ENCODE measurements at regions not wholly inside any gene's neighbourhood (a gene's known extent, or its start where the extent isn't known, plus 50 kb on each side); places are given as distances from the start of the nearest gene placed in this dataset.

DNA sequence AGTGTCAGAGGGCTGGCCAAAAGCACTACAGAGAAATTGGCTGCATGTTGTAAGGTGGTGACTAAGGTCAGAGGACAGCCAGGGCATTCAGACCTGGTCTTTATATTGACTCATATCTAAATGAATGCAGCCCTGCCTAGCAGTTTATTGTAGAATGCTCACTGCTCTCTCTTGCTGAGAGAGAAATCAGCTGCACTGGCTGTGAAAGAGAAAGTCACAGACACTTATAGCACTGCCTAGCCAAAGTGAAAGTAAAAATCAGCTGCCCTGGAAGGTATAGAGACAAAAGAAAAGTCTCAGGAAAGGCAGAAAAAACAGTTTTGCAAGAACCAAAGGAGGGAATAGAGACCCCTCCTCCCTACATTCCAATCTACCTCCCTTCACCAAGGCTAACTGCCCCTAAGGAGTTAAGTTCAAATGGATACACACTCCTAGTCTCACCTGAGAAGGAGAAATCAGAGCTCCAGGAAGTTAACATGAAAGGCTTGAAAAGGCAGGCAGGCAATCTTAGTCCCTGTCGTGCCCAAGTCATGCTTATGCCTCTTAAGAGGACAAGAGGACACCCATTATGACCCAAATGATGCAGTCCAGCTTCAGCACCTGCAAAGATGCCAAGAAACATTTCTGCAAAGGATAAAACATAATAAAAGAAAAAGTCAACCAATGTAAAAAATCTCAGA lies 235.1 kb downstream of the RPS4Y2 start:
- Histone ChIP-seq H3K36me3 (replicated peaks in 1 of 2; ENCODE audit: insufficient read depth in 1 of 2, low read depth in 2 of 2) (no peaks in the 10 kb centered on the region), H3K4me3 (no peak overlapping the region), H3K4me1 (no peaks in the 10 kb centered on the region), H3K9me3 (no peaks in the 10 kb centered on the region), H3K27ac (peak overlapping the region in 2 of 4 donors; percentile 25 to 60), H3K27me3 (no peaks in the 10 kb centered on the region)
- WGBS, 2 donors: 0 to 30% methylated on average over 1 of the region's 1 CpG
- ATAC-seq (peak; percentile 63), DNase-seq (no peak)
- intact Hi-C loops (cut with DNase I): no loop called here
- no peak for TF ChIP-seq POLR2A (IDR thresholded peaks at IDR 0.05)
- TF ChIP-seq, protein P1, sequence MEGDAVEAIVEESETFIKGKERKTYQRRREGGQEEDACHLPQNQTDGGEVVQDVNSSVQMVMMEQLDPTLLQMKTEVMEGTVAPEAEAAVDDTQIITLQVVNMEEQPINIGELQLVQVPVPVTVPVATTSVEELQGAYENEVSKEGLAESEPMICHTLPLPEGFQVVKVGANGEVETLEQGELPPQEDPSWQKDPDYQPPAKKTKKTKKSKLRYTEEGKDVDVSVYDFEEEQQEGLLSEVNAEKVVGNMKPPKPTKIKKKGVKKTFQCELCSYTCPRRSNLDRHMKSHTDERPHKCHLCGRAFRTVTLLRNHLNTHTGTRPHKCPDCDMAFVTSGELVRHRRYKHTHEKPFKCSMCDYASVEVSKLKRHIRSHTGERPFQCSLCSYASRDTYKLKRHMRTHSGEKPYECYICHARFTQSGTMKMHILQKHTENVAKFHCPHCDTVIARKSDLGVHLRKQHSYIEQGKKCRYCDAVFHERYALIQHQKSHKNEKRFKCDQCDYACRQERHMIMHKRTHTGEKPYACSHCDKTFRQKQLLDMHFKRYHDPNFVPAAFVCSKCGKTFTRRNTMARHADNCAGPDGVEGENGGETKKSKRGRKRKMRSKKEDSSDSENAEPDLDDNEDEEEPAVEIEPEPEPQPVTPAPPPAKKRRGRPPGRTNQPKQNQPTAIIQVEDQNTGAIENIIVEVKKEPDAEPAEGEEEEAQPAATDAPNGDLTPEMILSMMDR (IDR thresholded peaks at IDR 0.05): no peak

DNA sequence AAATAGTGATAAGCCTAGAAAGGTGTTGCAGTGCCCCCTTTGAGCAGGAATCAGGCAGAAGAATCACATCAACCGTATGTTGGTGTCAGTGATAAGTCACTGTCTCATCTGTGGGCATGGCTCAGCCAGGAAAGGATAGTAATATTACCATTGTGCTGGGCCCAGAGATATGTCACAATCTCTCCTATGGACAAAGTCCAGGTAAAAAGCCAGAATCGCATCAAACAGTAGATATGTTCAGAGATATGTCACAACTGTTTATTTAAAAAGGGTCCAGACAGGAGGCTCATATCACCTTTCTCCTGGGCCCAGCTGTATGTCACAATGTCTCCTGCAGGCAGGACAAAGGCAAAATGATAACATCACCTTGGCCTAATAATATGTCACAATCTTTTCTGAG lies 241.4 kb downstream of the RPS4Y2 start:
- WGBS, 2 donors: 50% methylated on average over 2 of the region's 2 CpGs
- ATAC-seq (no peak), DNase-seq (no peak)
- Histone ChIP-seq H3K9me3 (no peaks in the 10 kb centered on the region), H3K4me1 (no peaks in the 10 kb centered on the region), H3K27ac (no peak overlapping the region), H3K4me3 (no peak overlapping the region), H3K27me3 (no peaks in the 10 kb centered on the region), H3K36me3 (replicated peaks in 1 of 2; ENCODE audit: insufficient read depth in 1 of 2, low read depth in 2 of 2) (no peaks in the 10 kb centered on the region)
- no peak for TF ChIP-seq POLR2A (IDR thresholded peaks at IDR 0.05)
- TF ChIP-seq, protein P1 (IDR thresholded peaks at IDR 0.05): no peak
- intact Hi-C loops (cut with DNase I): no loop called here

DNA sequence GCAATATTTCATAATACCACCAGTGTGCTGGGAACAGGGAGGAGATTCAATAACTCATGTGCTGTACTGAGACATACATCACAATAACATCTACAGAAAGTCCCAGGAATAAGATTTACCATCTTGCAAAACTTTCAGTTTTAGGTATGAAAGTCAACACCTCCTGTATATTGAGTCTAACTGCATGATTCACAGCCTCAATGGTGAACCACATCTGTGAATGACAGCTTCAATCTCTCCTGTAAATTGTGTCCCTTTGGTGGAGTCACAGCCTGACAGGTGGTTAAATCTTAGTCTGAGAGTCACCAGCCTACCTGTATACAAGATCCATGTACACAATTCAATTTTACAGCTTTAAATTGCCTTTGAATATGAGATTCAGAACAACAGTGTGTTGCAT lies 242.1 kb downstream of the RPS4Y2 start:
- Histone ChIP-seq H3K36me3 (replicated peaks in 1 of 2; ENCODE audit: insufficient read depth in 1 of 2, low read depth in 2 of 2) (no peaks in the 10 kb centered on the region), H3K4me1 (no peaks in the 10 kb centered on the region), H3K27me3 (no peaks in the 10 kb centered on the region), H3K9me3 (no peaks in the 10 kb centered on the region), H3K4me3 (no peak overlapping the region), H3K27ac (no peak overlapping the region)
- no peak for ATAC-seq
- intact Hi-C loops (cut with DNase I): no loop called here
- TF ChIP-seq, protein P1 (IDR thresholded peaks at IDR 0.05): no peak
- no peak for TF ChIP-seq POLR2A (IDR thresholded peaks at IDR 0.05)
- DNase-seq: no peak

DNA sequence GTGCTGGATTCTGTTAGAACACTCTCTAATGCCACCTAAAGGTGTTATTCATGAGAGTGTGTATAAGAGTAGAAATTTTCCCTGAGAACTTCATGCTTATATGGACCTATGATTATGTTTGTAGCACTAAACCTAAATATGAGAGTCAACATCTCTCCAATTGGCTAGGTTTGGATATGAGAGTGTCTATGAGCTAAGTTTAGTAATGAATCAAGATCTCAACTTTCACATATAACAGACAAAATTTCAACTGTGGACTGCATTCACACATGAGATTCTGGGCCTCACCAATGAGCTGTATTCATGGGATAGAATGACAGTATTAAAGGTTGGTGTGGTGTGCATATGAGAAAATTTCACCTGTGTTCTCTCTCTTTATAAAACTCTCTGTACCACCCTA lies 242.6 kb downstream of the RPS4Y2 start:
- H3K4me3 ChIP-seq: no peak overlapping the region
- TF ChIP-seq POLR2A (IDR thresholded peaks at IDR 0.05): no peak
- TF ChIP-seq, protein P1 (IDR thresholded peaks at IDR 0.05): no peak
- no peaks in the 10 kb centered on the region for H3K9me3 ChIP-seq
- no peak overlapping the region for H3K27ac ChIP-seq
- ATAC-seq (no peak), DNase-seq (no peak)
- intact Hi-C loops (cut with DNase I): no loop called here
- no peaks in the 10 kb centered on the region for H3K27me3 ChIP-seq
- no peaks in the 10 kb centered on the region for H3K4me1 ChIP-seq
- no peaks in the 10 kb centered on the region for H3K36me3 ChIP-seq (replicated peaks in 1 of 2; ENCODE audit: insufficient read depth in 1 of 2, low read depth in 2 of 2)

DNA sequence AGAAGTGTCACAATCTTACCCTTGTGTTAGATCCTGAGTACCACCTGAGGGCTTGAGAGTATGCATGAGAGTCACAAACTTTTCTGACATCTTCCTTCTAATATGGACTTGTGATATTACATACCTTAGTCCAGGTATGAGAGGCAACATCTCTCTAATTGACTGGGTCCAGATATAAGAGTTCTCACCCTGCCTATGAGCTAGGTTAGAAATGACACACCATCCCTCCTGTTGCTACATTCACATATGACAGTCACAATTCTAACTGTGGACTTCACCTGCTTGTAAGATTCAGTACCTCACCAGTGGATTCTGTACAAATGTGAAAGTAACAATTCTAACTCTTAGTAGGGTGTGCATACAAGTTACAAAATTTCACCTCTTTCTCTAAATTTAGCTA lies 245.2 kb downstream of the RPS4Y2 start:
- Histone ChIP-seq H3K27ac (no peak overlapping the region), H3K27me3 (no peaks in the 10 kb centered on the region), H3K36me3 (replicated peaks in 1 of 2; ENCODE audit: insufficient read depth in 1 of 2, low read depth in 2 of 2) (no peaks in the 10 kb centered on the region), H3K4me1 (no peaks in the 10 kb centered on the region), H3K9me3 (no peaks in the 10 kb centered on the region), H3K4me3 (no peak overlapping the region)
- no peak for DNase-seq
- intact Hi-C loops (cut with DNase I): no loop called here
- TF ChIP-seq POLR2A (IDR thresholded peaks at IDR 0.05): no peak
- TF ChIP-seq, protein P1 (IDR thresholded peaks at IDR 0.05): no peak
- ATAC-seq: no peak
